ENCODE measurements at regions not wholly inside any gene's neighbourhood (a gene's known extent, or its start where the extent isn't known, plus 50 kb on each side); places are given as distances from the start of the nearest gene placed in this dataset.

- no peak overlapping the region for H3K27ac Mint-ChIP-seq
- no peaks in the 10 kb centered on the region for H4K20me1 ChIP-seq (ENCODE audit: control insufficient read depth, insufficient read depth, insufficient read length)
- no peak overlapping the region for H3K4me3 Mint-ChIP-seq
Measured at GRCh38 chr5:96533371-96533770, 100.3 kb upstream of the PCSK1 start.

More at GRCh38 chr5:96533371-96533770, 100.3 kb upstream of the PCSK1 start:
- H4K5ac ChIP-seq (ENCODE audit: insufficient read length, low read depth, low read length): no peak overlapping the region
- no peak overlapping the region for H2AK5ac ChIP-seq (ENCODE audit: insufficient read length, low read length)
- no peak overlapping the region for H2AFZ ChIP-seq (ENCODE audit: low read length)
- Mint-ChIP-seq H3K36me3 (ENCODE audit: insufficient read depth in 1 of 3, low read depth in 3 of 3) (no peaks in the 10 kb centered on the region), H3K9me3 (no peaks in the 10 kb centered on the region), H3K4me1 (no peaks in the 10 kb centered on the region), H3K27me3 (ENCODE audit: low read depth) (no peaks in the 10 kb centered on the region)
- H3K27me3 ChIP-seq (ENCODE audit: insufficient read depth, low read length): no peaks in the 10 kb centered on the region
- H2BK20ac ChIP-seq (ENCODE audit: low read depth, low read length, poor library complexity, severe bottlenecking): no peak overlapping the region
- no peak overlapping the region for H4K8ac ChIP-seq (replicated peaks; ENCODE audit: insufficient read length, low read depth, low read length)
- H3K4me2 ChIP-seq (ENCODE audit: insufficient read depth, insufficient read length, low read length): no peak overlapping the region
- no CpG with 5 or more reads among the region's 4 CpGs for WGBS (ENCODE audit: extremely low coverage, insufficient read length, low lambda C conversion rate)
- H3K14ac ChIP-seq (ENCODE audit: insufficient read depth, low read length): no peak overlapping the region
- H3T11ph ChIP-seq (ENCODE audit: low read length): no peak overlapping the region
- H4K91ac ChIP-seq (ENCODE audit: insufficient read length, low read depth, low read length): no peak overlapping the region
- no peak for DNase-seq
- no peaks in the 10 kb centered on the region for H3K23me2 ChIP-seq (ENCODE audit: insufficient read length, low read depth, low read length, poor library complexity, severe bottlenecking)
- H3K79me2 ChIP-seq (ENCODE audit: insufficient read depth, low read length): no peaks in the 10 kb centered on the region
- no peak overlapping the region for H2BK15ac ChIP-seq (ENCODE audit: low read depth, low read length)
- H3K4ac ChIP-seq (ENCODE audit: low read depth, low read length): no peak overlapping the region
- no peak overlapping the region for H3K18ac ChIP-seq (ENCODE audit: insufficient read length, low read depth, low read length)
- no peak overlapping the region for H2BK120ac ChIP-seq (ENCODE audit: low read depth, low read length, poor library complexity, severe bottlenecking)
- no peak overlapping the region for H3K23ac ChIP-seq (ENCODE audit: insufficient read length, low read depth, low read length)
- no peak overlapping the region for H2BK12ac ChIP-seq (ENCODE audit: insufficient read length, low read depth, low read length)
- no peaks in the 10 kb centered on the region for H3K79me1 ChIP-seq (ENCODE audit: insufficient read depth, low read depth, low read length, poor library complexity, severe bottlenecking)
- H3K27ac ChIP-seq (ENCODE audit: insufficient read length, low read depth, low read length): no peak overlapping the region
- no peak overlapping the region for H2BK5ac ChIP-seq (ENCODE audit: insufficient read length, low read length)
- TF ChIP-seq CTCF (conservative IDR thresholded peaks at IDR 0.05): no peak
- H3K56ac ChIP-seq (ENCODE audit: insufficient read length, low read depth, low read length): no peak overlapping the region
- no peaks in the 10 kb centered on the region for H3K4me1 ChIP-seq (ENCODE audit: insufficient read depth, low read length)
- no peaks in the 10 kb centered on the region for H3K9me3 ChIP-seq (ENCODE audit: control insufficient read depth, low read depth, low read length)
- H3K9ac ChIP-seq (ENCODE audit: extremely low read depth, insufficient read length, low read length): no peak overlapping the region

Data from H9 (cell line).